Gastrocnemius medialis (tissue), 4 donors: ENCODE measurements at regions not wholly inside any gene's neighbourhood (a gene's known extent, or its start where the extent isn't known, plus 50 kb on each side); places are given as distances from the start of the nearest gene placed in this dataset.
"Not testable (repeated sequence)": the region's sequence is repeated elsewhere in the genome, so short reads cannot be mapped to it uniquely, and the experiment has no call there.

Source experiments
- ATAC-seq, 2 donors: fragments of 150-250 bp; one replicate each; pipeline ENCODE4 v1.9.1; 2016
- DNase-seq, 2 donors: peaks; one replicate each; pipeline ENCODE4 v3.0.0-alpha.2; 2019
- H3K27ac ChIP-seq, 4 donors: fragments of 200-600 bp; sonication (generic); 1 replicate in 1 of 4; 2 replicates in 3 of 4; pipeline ENCODE4 v1.5.1; 2016 to 2018; ENCODE audit warnings: mild to moderate bottlenecking in 2 of 4, moderate library complexity in 1 of 4
- H3K27me3 ChIP-seq, 3 donors: fragments of 200-600 bp; sonication (generic) in 2 of 3; 1 replicate in 1 of 3; 2 replicates in 2 of 3; pipeline versions ENCODE4 v1.5.1 to v1.6.0; 2016 to 2019; ENCODE audit warnings: mild to moderate bottlenecking in 1 of 3, moderate library complexity in 1 of 3
- H3K36me3 ChIP-seq, 2 donors: fragments of 200-600 bp; sonication (generic) in 1 of 2; one replicate each; pipeline ENCODE4 v1.5.1; 2017 to 2018
- H3K4me1 ChIP-seq, 2 donors: fragments of 200-600 bp; sonication (generic) in 1 of 2; one replicate each; pipeline ENCODE4 v1.5.1; 2016 to 2017; ENCODE audit warnings: mild to moderate bottlenecking in 2 of 2
- H3K4me3 ChIP-seq, 4 donors: fragments of 200-600 bp; sonication (generic) in 3 of 4; 1 replicate in 1 of 4; 2 replicates in 3 of 4; pipeline ENCODE4 v1.5.1; 2016 to 2019; ENCODE audit warnings: mild to moderate bottlenecking in 2 of 4
- H3K9me3 ChIP-seq, 3 donors: fragments of 200-600 bp; sonication (generic) in 2 of 3; 1 replicate in 1 of 3; 2 replicates in 2 of 3; pipeline ENCODE4 v1.5.1; 2016 to 2019
- CTCF ChIP-seq, 5 experiments: fragments of 450-650 bp in 3 of 5; fragments of 200-600 bp in 2 of 5; sonication (generic) in 2 of 5; IDR thresholded peaks in 4 of 5; conservative IDR thresholded peaks in 1 of 5; 1 replicate in 4 of 5; 2 replicates in 1 of 5; pipeline ENCODE4 v1.5.1; 2016 to 2019; ENCODE audit warnings: antibody characterized with exemption in 5 of 5, mild to moderate bottlenecking in 3 of 5, moderate library complexity in 3 of 5
- POLR2A ChIP-seq, 2 donors: fragments of 450-650 bp; IDR thresholded peaks; one replicate each; pipeline ENCODE4 v1.6.1; 2017; ENCODE audit warnings: antibody characterized with exemption in 2 of 2, mild to moderate bottlenecking in 2 of 2, moderate library complexity in 2 of 2
- in situ Hi-C, 4 donors: fragments of 200-750 bp; cut with MboI; loops; one replicate each; pipeline versions ENCODE4 v1.15.0 to v1.8.0; 2017; ENCODE audit warnings: low sequenced_read_pairs in 4 of 4
- intact Hi-C: fragments of 100-400 bp; cut with DNase I; formaldehyde crosslinking; loops from one replicate; pipeline ENCODE4 v1.15.1; 2023; ENCODE audit warnings: low total_unique reads

GRCh38 chr6:132190097-132190814 lies 211.0 kb downstream of the MOXD1 start:
- ATAC-seq = no peak
- intact Hi-C loops = no loop called here
- peak overlapping the region in 3 of 4 donors; percentile 7 to 58 (median 57) for H3K27ac ChIP-seq

GRCh38 chr6:132188556-132189264 lies 212.6 kb downstream of the MOXD1 start:
- H3K36me3 ChIP-seq = no peaks in the 10 kb centered on the region
- H3K27ac ChIP-seq = no peak overlapping the region
- H3K9me3 ChIP-seq = no peaks in the 10 kb centered on the region
- no peak overlapping the region for H3K4me3 ChIP-seq
- H3K27me3 ChIP-seq = no peaks in the 10 kb centered on the region
- in situ Hi-C loops = no loop called here
- ATAC-seq = no peak
- intact Hi-C loops = no loop called here
- DNase-seq = no peak
- H3K4me1 ChIP-seq = no peaks in the 10 kb centered on the region
- no peak for TF ChIP-seq POLR2A (IDR thresholded peaks at IDR 0.05)
- TF ChIP-seq CTCF (IDR thresholded peaks at IDR 0.05 in 4 of 5, conservative IDR thresholded peaks at IDR 0.05 in 1 of 5) = no peak

More at GRCh38 chr6:132190097-132190814, 211.0 kb downstream of the MOXD1 start:
- Histone ChIP-seq H3K36me3 (no peaks in the 10 kb centered on the region), H3K4me1 (no peaks in the 10 kb centered on the region), H3K4me3 (no peak overlapping the region), H3K9me3 (no peaks in the 10 kb centered on the region), H3K27me3 (no peaks in the 10 kb centered on the region)
- in situ Hi-C loops = no loop called here
- no peak for DNase-seq
- TF ChIP-seq POLR2A (IDR thresholded peaks at IDR 0.05) (no peak), CTCF (IDR thresholded peaks at IDR 0.05 in 4 of 5, conservative IDR thresholded peaks at IDR 0.05 in 1 of 5) (no peak)

GRCh38 chr6:132187816-132188215 lies 213.5 kb downstream of the MOXD1 start:
- H3K36me3 ChIP-seq = no peaks in the 10 kb centered on the region
- TF ChIP-seq POLR2A (IDR thresholded peaks at IDR 0.05) = no peak
- no peak for TF ChIP-seq CTCF (IDR thresholded peaks at IDR 0.05 in 4 of 5, conservative IDR thresholded peaks at IDR 0.05 in 1 of 5)
- H3K27me3 ChIP-seq = no peaks in the 10 kb centered on the region
- H3K4me1 ChIP-seq = no peaks in the 10 kb centered on the region
- H3K27ac ChIP-seq = no peak overlapping the region
- H3K9me3 ChIP-seq = no peaks in the 10 kb centered on the region
- in situ Hi-C loops (no loop called here), intact Hi-C loops (no loop called here)
- DNase-seq (no peak), ATAC-seq (no peak)
- H3K4me3 ChIP-seq = no peak overlapping the region

GRCh38 chr6:132184966-132185365 lies 216.3 kb downstream of the MOXD1 start:
- in situ Hi-C loops, ATAC-seq, H3K9me3 ChIP-seq, H3K4me1 ChIP-seq, H3K4me3 ChIP-seq, H3K27me3 ChIP-seq, intact Hi-C loops, H3K36me3 ChIP-seq, DNase-seq, H3K27ac ChIP-seq: not testable (repeated sequence)

- no peak for DNase-seq
- intact Hi-C loops = no loop called here
- TF ChIP-seq POLR2A (IDR thresholded peaks at IDR 0.05) = no peak
- no peak for TF ChIP-seq CTCF (IDR thresholded peaks at IDR 0.05 in 4 of 5, conservative IDR thresholded peaks at IDR 0.05 in 1 of 5)
- H3K27ac ChIP-seq = no peak overlapping the region
- no peaks in the 10 kb centered on the region for H3K36me3 ChIP-seq
- in situ Hi-C loops = no loop called here
- ATAC-seq = no peak
- H3K4me1 ChIP-seq = no peaks in the 10 kb centered on the region
- H3K27me3 ChIP-seq = no peaks in the 10 kb centered on the region
- H3K9me3 ChIP-seq = no peaks in the 10 kb centered on the region
- H3K4me3 ChIP-seq = no peak overlapping the region
These were observed 221.3 kb downstream of the MOXD1 start for GRCh38 chr6:132179955-132180354.
